ENCODE measurements at regions not wholly inside any gene's neighbourhood (a gene's known extent, or its start where the extent isn't known, plus 50 kb on each side); places are given as distances from the start of the nearest gene placed in this dataset.

DNA sequence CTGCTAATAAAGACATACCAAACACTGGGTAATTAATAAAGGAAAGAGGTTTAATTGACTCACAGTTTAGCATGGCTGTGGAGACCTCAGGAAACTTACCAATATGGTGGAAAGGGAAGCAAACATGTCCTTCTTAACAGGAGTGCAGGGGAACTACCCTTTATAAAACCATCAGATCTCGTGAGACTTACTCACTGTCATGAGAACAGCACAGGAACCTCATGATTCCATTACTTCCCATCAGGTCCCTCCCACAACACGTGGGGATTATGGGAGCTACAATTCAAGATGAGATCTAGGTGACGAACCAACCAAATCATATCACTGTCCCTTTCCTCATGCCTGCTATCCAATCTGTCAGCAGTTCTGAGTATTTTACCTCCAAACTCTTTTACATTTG is 586.7 kb downstream of the TDRD15 start:
- POLR2A ChIA-PET: no interaction called here
- no peak for ATAC-seq

DNA sequence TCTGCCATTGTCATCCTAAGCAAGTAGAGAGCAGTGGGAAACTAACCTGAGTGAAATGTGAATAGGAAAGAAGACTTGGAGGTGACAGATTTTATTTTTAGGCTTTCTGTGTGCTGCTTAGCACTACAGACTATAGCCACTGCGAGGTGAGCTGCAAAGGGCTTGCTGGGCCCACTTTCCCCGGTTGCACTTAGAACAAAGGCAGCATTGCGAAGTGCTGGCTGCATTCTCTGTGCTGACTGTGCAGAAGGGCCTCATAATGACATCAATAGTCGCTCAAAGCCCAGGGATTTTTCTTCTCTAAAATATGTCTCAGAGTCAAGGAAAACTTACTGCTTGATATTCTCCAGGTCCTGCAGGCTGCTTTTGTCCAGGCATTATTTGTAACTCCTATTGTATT is 592.1 kb downstream of the TDRD15 start:
- no peaks in the 10 kb centered on the region for H3K4me1 Mint-ChIP-seq
- DNase-seq (no peak), ATAC-seq (no peak)
- H3K9me3 Mint-ChIP-seq: peaks cover 0 to 23% (median 13%) of the 10 kb centered on the region in 9 donors
- no peak overlapping the region for H3K4me3 Mint-ChIP-seq
- H3K27me3 Mint-ChIP-seq: no peaks in the 10 kb centered on the region
- POLR2A ChIA-PET: no interaction called here
- peaks cover 0 to 7% (median 0%) of the 10 kb centered on the region in 3 donors for H3K36me3 Mint-ChIP-seq
- no peak overlapping the region for H3K27ac Mint-ChIP-seq

More for the DNA sequence above, 586.7 kb downstream of the TDRD15 start:
- Mint-ChIP-seq H3K27ac (no peak overlapping the region), H3K9me3 (peaks cover 0 to 10% (median 0%) of the 10 kb centered on the region in 9 donors), H3K27me3 (no peaks in the 10 kb centered on the region), H3K4me1 (no peaks in the 10 kb centered on the region), H3K4me3 (no peak overlapping the region), H3K36me3 (no peaks in the 10 kb centered on the region)
- no peak for DNase-seq

DNA sequence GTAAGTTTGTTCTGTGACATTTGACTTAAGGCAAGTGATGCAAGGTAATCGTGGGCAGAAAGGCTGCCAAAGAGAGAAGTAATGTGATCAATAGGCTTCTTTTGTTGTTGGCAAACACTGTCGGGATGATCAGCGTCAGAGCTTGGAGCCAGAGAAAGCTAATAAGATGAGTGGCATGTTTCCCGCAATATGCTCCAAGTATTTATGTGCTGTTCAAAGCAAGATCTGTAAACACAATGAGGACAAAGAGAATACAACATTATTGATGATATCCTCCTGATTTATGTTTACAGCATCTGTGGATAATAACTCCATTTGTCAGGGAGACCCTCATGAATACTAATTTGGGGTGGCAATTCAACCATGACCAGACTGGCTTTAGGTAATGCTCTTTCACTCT is 603.3 kb downstream of the TDRD15 start:
- no peaks in the 10 kb centered on the region for H3K36me3 Mint-ChIP-seq
- H3K27ac Mint-ChIP-seq: no peak overlapping the region

DNA sequence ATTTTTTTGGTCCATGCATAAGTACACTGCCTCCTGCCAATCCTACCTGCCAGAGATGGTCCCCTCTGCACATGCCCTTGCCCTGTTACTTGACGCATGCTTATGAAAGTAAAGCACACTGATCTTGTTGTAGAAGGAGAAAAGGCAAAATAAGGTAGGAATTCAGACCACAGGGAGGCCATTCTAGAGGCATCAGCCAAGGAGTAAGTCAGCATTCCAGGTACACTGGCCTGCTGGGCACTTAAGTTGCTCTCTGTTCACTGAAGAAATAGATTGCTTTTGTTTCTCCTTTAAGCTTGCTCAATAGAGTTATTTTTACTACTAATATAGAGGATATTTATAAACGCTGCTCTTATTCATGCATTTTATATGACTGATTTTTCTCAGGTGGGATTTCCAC is 604.4 kb downstream of the TDRD15 start:
- ATAC-seq (no peak), DNase-seq (no peak)
- H3K4me3 Mint-ChIP-seq: no peak overlapping the region
- H3K27ac Mint-ChIP-seq: no peak overlapping the region
- H3K27me3 Mint-ChIP-seq: no peaks in the 10 kb centered on the region
- H3K36me3 Mint-ChIP-seq: no peaks in the 10 kb centered on the region
- POLR2A ChIA-PET: no interaction called here
- H3K9me3 Mint-ChIP-seq: peaks cover 2 to 11% (median 7%) of the 10 kb centered on the region in 9 donors
- H3K4me1 Mint-ChIP-seq: no peaks in the 10 kb centered on the region

More for the DNA sequence above, 603.3 kb downstream of the TDRD15 start:
- Mint-ChIP-seq H3K4me3 (no peak overlapping the region), H3K4me1 (no peaks in the 10 kb centered on the region), H3K9me3 (peaks cover 0 to 11% (median 5%) of the 10 kb centered on the region in 9 donors), H3K27me3 (no peaks in the 10 kb centered on the region)
- POLR2A ChIA-PET: no interaction called here
- DNase-seq (no peak), ATAC-seq (no peak)

DNA sequence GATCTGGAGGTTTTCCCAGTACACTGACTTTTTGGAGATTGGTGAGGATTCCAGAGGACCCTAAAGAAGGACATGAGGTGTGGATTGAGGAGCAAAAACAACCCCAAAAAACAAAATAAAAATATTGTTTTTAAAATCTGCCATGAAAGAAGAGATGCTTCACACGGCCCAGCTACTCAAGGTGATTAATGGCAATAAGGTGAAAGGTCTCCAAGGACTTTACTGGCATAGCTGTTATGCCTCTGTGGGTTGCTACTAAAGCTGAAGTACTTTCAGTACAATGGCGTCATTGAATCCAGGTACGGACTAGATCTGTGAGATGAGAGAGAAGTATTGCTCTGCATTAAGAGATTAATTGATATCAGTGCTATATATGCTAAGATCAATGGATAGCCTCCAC is 606.4 kb downstream of the TDRD15 start:
- no peak for ATAC-seq
- Mint-ChIP-seq H3K9me3 (peaks cover 2 to 11% (median 5%) of the 10 kb centered on the region in 9 donors), H3K4me3 (no peak overlapping the region), H3K27me3 (no peaks in the 10 kb centered on the region), H3K27ac (no peak overlapping the region), H3K36me3 (no peaks in the 10 kb centered on the region), H3K4me1 (no peaks in the 10 kb centered on the region)
- DNase-seq: no peak
- POLR2A ChIA-PET: no interaction called here

DNA sequence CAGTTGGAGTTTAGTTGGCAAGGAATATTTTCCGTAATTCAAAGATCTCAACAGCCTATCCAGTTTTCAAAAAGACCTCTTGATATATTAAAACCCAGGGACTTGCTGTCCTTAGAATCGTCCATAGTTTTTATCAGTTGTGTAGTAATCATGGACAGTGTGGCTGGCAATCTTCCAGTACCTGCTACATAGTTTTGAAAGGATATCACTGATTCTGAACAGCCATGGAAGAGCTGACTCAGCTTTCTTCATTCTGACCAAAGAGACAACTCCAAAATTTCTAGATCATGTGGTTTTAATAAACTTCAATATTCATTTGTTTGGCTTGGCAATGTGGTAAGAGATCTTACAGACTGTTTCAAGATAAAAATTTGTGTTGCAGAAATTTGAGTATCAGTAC is 616.7 kb downstream of the TDRD15 start:
- POLR2A ChIA-PET: no interaction called here
- H3K4me1 Mint-ChIP-seq: no peaks in the 10 kb centered on the region
- H3K4me3 Mint-ChIP-seq: no peak overlapping the region
- no peak for ATAC-seq
- H3K9me3 Mint-ChIP-seq: peaks cover 0 to 24% (median 7%) of the 10 kb centered on the region in 9 donors
- no peak for DNase-seq
- no peaks in the 10 kb centered on the region for H3K27me3 Mint-ChIP-seq
- no peak overlapping the region for H3K27ac Mint-ChIP-seq
- no peaks in the 10 kb centered on the region for H3K36me3 Mint-ChIP-seq

DNA sequence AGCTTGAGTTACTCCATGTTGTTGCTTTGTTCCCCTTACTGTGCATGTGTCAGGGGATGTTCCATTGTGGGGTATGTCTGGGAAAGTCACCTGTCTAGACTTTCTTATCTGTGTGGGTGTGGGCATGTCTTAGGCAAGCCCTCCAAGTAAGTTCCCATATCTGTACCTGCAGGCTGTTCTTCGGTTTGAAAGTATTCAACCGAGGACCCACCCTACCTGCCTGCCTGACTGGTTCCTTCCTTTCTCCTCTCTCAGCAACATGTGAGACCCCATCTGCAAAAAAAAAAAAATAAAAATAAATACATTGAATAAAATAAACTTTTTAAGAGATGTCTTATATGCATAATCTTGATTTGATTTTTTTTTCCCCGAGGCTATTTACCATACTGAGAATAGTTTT is 622.7 kb downstream of the TDRD15 start:
- H3K9me3 Mint-ChIP-seq: peaks cover 3 to 30% (median 8%) of the 10 kb centered on the region in 9 donors
- H3K4me3 Mint-ChIP-seq: no peak overlapping the region
- H3K27me3 Mint-ChIP-seq: no peaks in the 10 kb centered on the region
- DNase-seq (no peak), ATAC-seq (no peak)
- peaks cover 0 to 6% (median 0%) of the 10 kb centered on the region in 3 donors for H3K36me3 Mint-ChIP-seq
- POLR2A ChIA-PET: no interaction called here
- no peaks in the 10 kb centered on the region for H3K4me1 Mint-ChIP-seq
- no peak overlapping the region for H3K27ac Mint-ChIP-seq

DNA sequence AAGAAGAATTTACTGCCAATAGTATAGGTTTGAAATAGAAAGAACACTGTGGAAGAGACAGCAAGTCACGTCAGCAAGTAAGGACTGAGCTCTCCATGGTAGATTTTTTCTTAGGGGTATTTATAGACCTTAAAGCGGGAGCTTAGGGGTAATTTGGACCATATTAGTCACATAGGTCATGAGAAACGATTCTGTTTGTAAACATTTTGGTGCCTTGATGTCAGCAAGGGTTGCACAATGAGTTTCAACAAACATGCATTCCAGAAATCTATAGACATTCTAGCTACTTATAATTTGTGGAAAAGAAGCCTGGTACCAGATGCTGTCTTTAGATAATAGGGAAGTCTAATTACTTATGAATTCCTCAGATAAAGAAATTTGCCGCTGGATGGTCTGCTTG is 624.7 kb downstream of the TDRD15 start:
- peaks cover 0 to 6% (median 0%) of the 10 kb centered on the region in 3 donors for H3K36me3 Mint-ChIP-seq
- POLR2A ChIA-PET: no interaction called here

DNA sequence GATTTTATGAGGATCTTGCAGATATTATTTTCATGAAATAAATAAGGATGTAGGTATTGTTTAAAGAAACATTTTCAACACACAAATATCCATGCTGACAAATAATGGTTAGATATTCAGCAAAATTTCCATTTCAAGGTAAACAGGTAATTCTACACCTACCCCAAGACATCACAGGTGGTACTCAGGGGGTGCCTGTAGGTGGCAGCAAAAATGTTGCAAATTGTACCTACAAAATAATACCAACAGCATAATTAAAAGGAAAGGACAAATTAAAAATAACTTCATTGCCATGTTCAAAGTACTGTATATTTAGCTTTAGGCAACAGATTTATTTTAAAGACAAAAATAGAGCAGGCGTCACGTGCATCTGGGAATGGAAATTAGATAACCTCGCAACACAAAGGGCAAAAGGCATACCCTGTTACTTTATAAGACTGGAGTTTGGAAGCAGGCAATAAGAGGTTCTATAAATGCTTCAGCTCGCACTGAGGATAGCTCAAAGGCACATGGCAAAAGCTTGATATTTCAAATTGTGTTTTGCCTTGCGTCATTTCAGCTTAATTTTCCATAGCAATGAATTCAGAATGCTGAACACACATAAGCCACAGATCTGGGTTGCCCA is 630.5 kb downstream of the TDRD15 start:
- Mint-ChIP-seq H3K9me3 (peaks cover 0 to 25% (median 7%) of the 10 kb centered on the region in 9 donors), H3K36me3 (no peaks in the 10 kb centered on the region), H3K27me3 (no peaks in the 10 kb centered on the region), H3K27ac (no peak overlapping the region), H3K4me1 (no peaks in the 10 kb centered on the region), H3K4me3 (no peak overlapping the region)
- POLR2A ChIA-PET: no interaction called here
- ATAC-seq (no peak), DNase-seq (no peak)

More for the DNA sequence above, 624.7 kb downstream of the TDRD15 start:
- ATAC-seq: no peak
- no peak overlapping the region for H3K4me3 Mint-ChIP-seq
- H3K9me3 Mint-ChIP-seq: peaks cover 1 to 24% (median 10%) of the 10 kb centered on the region in 9 donors
- no peaks in the 10 kb centered on the region for H3K4me1 Mint-ChIP-seq
- H3K27me3 Mint-ChIP-seq: no peaks in the 10 kb centered on the region
- H3K27ac Mint-ChIP-seq: no peak overlapping the region
- no peak for DNase-seq

DNA sequence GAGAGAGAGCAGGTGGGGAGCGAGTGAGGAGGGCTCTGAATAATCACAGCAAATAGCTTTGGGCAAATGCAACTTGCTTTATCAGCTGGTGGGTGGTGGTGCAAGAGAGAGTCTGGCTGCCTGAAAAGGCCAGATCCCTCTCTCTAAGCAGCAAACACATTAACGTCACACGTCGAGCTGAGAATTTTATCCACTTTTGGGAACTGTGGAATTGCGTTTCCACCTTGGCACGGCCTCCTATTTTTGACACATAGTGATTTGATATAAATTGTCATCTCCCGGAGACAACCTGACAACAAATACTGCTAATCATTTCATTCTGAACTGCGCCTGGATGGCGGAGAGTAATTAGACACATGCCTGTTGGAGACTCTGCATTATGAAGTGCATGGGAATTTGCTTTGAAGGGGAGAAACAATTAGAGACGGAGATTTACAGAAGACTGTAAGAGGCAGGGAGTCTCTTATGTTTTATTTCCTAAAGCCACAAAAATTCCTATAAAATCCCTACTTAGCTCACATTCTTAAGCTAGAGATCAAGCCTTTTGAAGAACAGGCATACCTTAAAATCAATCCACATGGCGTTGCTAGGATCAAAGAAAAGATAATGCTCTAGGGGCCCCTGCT is 634.1 kb downstream of the TDRD15 start:
- H3K4me1 Mint-ChIP-seq: no peaks in the 10 kb centered on the region
- H3K27me3 Mint-ChIP-seq: peaks cover 0 to 1% (median 0%) of the 10 kb centered on the region in 5 donors
- no peak for ATAC-seq
- no peak for DNase-seq
- POLR2A ChIA-PET: no interaction called here
- H3K9me3 Mint-ChIP-seq: peaks cover 0 to 26% (median 7%) of the 10 kb centered on the region in 9 donors
- no peak overlapping the region for H3K27ac Mint-ChIP-seq
- H3K36me3 Mint-ChIP-seq: no peaks in the 10 kb centered on the region
- H3K4me3 Mint-ChIP-seq: no peak overlapping the region

DNA sequence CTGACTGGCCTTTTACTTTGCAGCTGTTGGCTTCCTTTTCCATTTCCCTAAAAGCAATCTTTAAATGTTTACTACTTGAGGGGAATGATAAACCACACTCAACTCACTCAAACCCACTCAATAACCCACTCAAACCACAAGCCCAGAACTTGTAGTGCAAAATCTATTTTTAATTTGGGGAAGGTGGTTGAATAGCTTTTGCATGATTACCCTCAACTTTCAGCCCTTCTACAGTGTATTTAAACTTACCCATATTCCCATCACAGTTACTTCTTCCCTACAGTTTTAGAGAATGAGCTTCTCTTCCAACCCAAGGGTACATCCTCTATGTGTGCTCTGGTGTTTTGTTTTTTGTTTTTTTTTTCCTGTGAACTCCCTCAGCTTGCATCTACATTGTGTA is 636.1 kb downstream of the TDRD15 start:
- no peaks in the 10 kb centered on the region for H3K4me1 Mint-ChIP-seq
- ATAC-seq: no peak
- no peak overlapping the region for H3K4me3 Mint-ChIP-seq
- H3K9me3 Mint-ChIP-seq: peaks cover 0 to 23% (median 7%) of the 10 kb centered on the region in 9 donors
- no peaks in the 10 kb centered on the region for H3K36me3 Mint-ChIP-seq
- POLR2A ChIA-PET: no interaction called here
- no peak for DNase-seq
- peaks cover 0 to 1% (median 0%) of the 10 kb centered on the region in 5 donors for H3K27me3 Mint-ChIP-seq
- H3K27ac Mint-ChIP-seq: no peak overlapping the region

DNA sequence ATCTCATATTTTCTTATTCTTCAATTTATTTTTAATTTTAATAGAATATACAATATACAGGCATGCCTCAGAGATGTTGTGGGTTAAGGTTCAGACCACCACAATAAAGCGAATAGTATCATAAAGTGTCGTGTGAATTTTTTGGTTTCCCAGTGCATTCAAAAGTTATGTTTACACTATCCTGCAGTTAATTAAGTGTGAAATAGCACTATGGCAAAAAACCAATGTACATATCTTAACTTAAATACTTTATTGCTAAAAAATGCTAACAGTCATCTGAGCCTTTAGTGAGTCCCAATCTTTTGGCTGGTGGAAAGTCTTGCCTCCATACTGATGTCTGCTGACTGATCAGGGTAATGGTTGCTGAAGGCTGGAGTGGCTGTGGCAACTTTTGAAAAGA is 637.6 kb downstream of the TDRD15 start:
- no peak for DNase-seq
- no peak for ATAC-seq
- POLR2A ChIA-PET: no interaction called here

DNA sequence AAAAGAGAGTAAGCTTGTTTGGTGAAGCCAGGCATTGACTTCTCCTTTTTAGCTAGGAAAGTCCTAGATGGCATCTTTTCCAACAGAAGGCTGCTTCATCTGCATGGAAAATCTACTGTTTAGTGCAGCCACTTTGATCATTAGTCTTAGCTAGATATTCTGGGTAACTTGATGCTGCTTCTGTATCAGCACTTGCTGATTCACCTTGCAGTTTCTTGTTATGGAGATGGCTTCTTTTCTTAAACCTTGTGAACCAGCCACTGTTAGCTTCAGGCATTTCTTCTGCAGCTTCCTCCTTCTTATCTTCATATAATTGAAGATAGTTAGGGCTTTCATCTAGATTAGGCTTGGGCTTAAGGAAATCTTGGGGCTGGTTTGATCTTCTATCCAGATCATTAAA is 639.7 kb downstream of the TDRD15 start:
- H3K36me3 Mint-ChIP-seq: peaks cover 0 to 2% (median 0%) of the 10 kb centered on the region in 3 donors
- ATAC-seq: no peak
- H3K27me3 Mint-ChIP-seq: peaks cover 0 to 1% (median 0%) of the 10 kb centered on the region in 5 donors
- POLR2A ChIA-PET: no interaction called here
- no peaks in the 10 kb centered on the region for H3K4me1 Mint-ChIP-seq
- H3K4me3 Mint-ChIP-seq: no peak overlapping the region
- DNase-seq: no peak
- H3K9me3 Mint-ChIP-seq: peaks cover 0 to 17% (median 8%) of the 10 kb centered on the region in 9 donors
- no peak overlapping the region for H3K27ac Mint-ChIP-seq

More for the DNA sequence above, 637.6 kb downstream of the TDRD15 start:
- Mint-ChIP-seq H3K27me3 (peaks cover 0 to 1% (median 0%) of the 10 kb centered on the region in 5 donors), H3K9me3 (peaks cover 0 to 22% (median 8%) of the 10 kb centered on the region in 9 donors), H3K4me3 (no peak overlapping the region), H3K36me3 (no peaks in the 10 kb centered on the region), H3K27ac (no peak overlapping the region), H3K4me1 (no peaks in the 10 kb centered on the region)

DNA sequence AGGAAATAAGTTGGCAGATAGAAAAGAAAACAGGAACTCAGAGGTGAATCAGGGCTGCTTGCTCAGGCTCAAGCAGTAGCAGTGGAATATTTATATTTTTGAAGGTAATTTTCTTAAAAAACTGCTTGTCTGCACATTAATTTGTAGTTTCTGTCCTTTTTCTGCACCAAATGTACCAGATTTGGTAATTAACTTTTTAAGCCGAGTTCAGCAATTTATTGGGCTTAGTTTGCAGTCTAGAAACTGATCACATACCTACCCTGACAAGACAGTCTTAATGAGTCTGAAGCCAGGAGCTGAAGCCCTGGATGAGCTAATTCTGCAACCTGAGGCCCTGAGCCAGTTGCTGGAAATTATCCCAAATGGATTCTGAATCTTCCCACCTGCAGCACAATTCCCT is 647.0 kb downstream of the TDRD15 start:
- POLR2A ChIA-PET: no interaction called here
- ATAC-seq: no peak
- H3K4me1 Mint-ChIP-seq: no peaks in the 10 kb centered on the region
- H3K27ac Mint-ChIP-seq: no peak overlapping the region
- H3K4me3 Mint-ChIP-seq: no peak overlapping the region
- no peak for DNase-seq
- H3K36me3 Mint-ChIP-seq: peaks cover 0 to 4% (median 0%) of the 10 kb centered on the region in 3 donors
- peaks cover 0 to 13% (median 2%) of the 10 kb centered on the region in 9 donors for H3K9me3 Mint-ChIP-seq
- no peaks in the 10 kb centered on the region for H3K27me3 Mint-ChIP-seq
